ENCODE measurements at regions not wholly inside any gene's neighbourhood (a gene's known extent, or its start where the extent isn't known, plus 50 kb on each side); places are given as distances from the start of the nearest gene placed in this dataset. TPM values are rescaled to one million over a fixed set of nuclear protein-coding genes. Genes with fewer than 3 reads are reported as not detected.
"Not testable (repeated sequence)": the region's sequence is repeated elsewhere in the genome, so short reads cannot be mapped to it uniquely, and the experiment has no call there.

GRCh38 chr19:23470873-23471545 lies 75.7 kb upstream of the ZNF91 start:
- Histone ChIP-seq H3K9me3 (ENCODE audit: control insufficient read depth in 4 of 4, low read length in 3 of 4) (peaks cover 4 to 16% (median 13%) of the 10 kb centered on the region in 4 donors), H3K4me3 (ENCODE audit: low read depth in 1 of 3, low read length in 3 of 3) (no peak overlapping the region), H3K36me3 (ENCODE audit: control insufficient read depth in 4 of 4, insufficient read depth in 3 of 4, low read depth in 1 of 4, low read length in 3 of 4) (no peaks in the 10 kb centered on the region), H3K27ac (ENCODE audit: low read depth in 1 of 2, low read length in 2 of 2) (no peak overlapping the region), H3K27me3 (ENCODE audit: control insufficient read depth in 4 of 4, insufficient read depth in 4 of 4, low read length in 3 of 4) (peaks cover 0 to 4% (median 0%) of the 10 kb centered on the region in 4 donors), H3K4me1 (ENCODE audit: control insufficient read depth in 4 of 4, insufficient read depth in 4 of 4, low read length in 3 of 4) (no peaks in the 10 kb centered on the region), H3K9ac (ENCODE audit: low read depth in 1 of 2, low read length in 2 of 2) (no peak overlapping the region)
- WGBS: 13% methylated on average over 48 of the region's 48 CpGs
- TF ChIP-seq RXRA (IDR thresholded peaks at IDR 0.05) (no peak), HNF4G (IDR thresholded peaks at IDR 0.05) (no peak), GABPA (IDR thresholded peaks at IDR 0.05 in 1 of 2, conservative IDR thresholded peaks at IDR 0.05 in 1 of 2) (no peak)
- no peak for DNase-seq (ENCODE audit: low spot score)

GRCh38 chr19:23464349-23464748 lies 69.1 kb upstream of the ZNF91 start:
- 90% methylated on average over 2 of the region's 2 CpGs for WGBS
- not testable (repeated sequence) for H3K4me3 ChIP-seq (ENCODE audit: low read depth in 1 of 3, low read length in 3 of 3); H3K4me1 ChIP-seq (ENCODE audit: control insufficient read depth in 4 of 4, insufficient read depth in 4 of 4, low read length in 3 of 4); H3K27ac ChIP-seq (ENCODE audit: low read depth in 1 of 2, low read length in 2 of 2); DNase-seq (ENCODE audit: low spot score); H3K9ac ChIP-seq (ENCODE audit: low read depth in 1 of 2, low read length in 2 of 2); H3K27me3 ChIP-seq (ENCODE audit: control insufficient read depth in 4 of 4, insufficient read depth in 4 of 4, low read length in 3 of 4); H3K36me3 ChIP-seq (ENCODE audit: control insufficient read depth in 4 of 4, insufficient read depth in 3 of 4, low read depth in 1 of 4, low read length in 3 of 4)
- peaks cover 0 to 13% (median 1%) of the 10 kb centered on the region in 4 donors for H3K9me3 ChIP-seq (ENCODE audit: control insufficient read depth in 4 of 4, low read length in 3 of 4)

GRCh38 chr19:23461120-23461519 lies 65.8 kb upstream of the ZNF91 start:
- no peaks in the 10 kb centered on the region for H3K36me3 ChIP-seq (ENCODE audit: control insufficient read depth in 4 of 4, insufficient read depth in 3 of 4, low read depth in 1 of 4, low read length in 3 of 4)
- H3K9me3 ChIP-seq (ENCODE audit: control insufficient read depth in 4 of 4, low read length in 3 of 4): peaks cover 0 to 11% (median 3%) of the 10 kb centered on the region in 4 donors
- no peak overlapping the region for H3K4me3 ChIP-seq (ENCODE audit: low read depth in 1 of 3, low read length in 3 of 3)
- no peak overlapping the region for H3K27ac ChIP-seq (ENCODE audit: low read depth in 1 of 2, low read length in 2 of 2)
- no peak for DNase-seq (ENCODE audit: low spot score)
- WGBS: 37% methylated on average over 2 of the region's 2 CpGs
- H3K27me3 ChIP-seq (ENCODE audit: control insufficient read depth in 4 of 4, insufficient read depth in 4 of 4, low read length in 3 of 4): no peaks in the 10 kb centered on the region
- H3K4me1 ChIP-seq (ENCODE audit: control insufficient read depth in 4 of 4, insufficient read depth in 4 of 4, low read length in 3 of 4): no peaks in the 10 kb centered on the region
- H3K9ac ChIP-seq (ENCODE audit: low read depth in 1 of 2, low read length in 2 of 2): no peak overlapping the region
- TF ChIP-seq TAF1 (conservative IDR thresholded peaks at IDR 0.05): no peak

- DNase-seq (ENCODE audit: low spot score): no peak
- H3K9me3 ChIP-seq (ENCODE audit: control insufficient read depth in 4 of 4, low read length in 3 of 4): peaks cover 0 to 8% (median 3%) of the 10 kb centered on the region in 4 donors
- no peak overlapping the region for H3K9ac ChIP-seq (ENCODE audit: low read depth in 1 of 2, low read length in 2 of 2)
- no peak overlapping the region for H3K27ac ChIP-seq (ENCODE audit: low read depth in 1 of 2, low read length in 2 of 2)
- no peaks in the 10 kb centered on the region for H3K36me3 ChIP-seq (ENCODE audit: control insufficient read depth in 4 of 4, insufficient read depth in 3 of 4, low read depth in 1 of 4, low read length in 3 of 4)
- H3K4me3 ChIP-seq (ENCODE audit: low read depth in 1 of 3, low read length in 3 of 3): no peak overlapping the region
- no peaks in the 10 kb centered on the region for H3K27me3 ChIP-seq (ENCODE audit: control insufficient read depth in 4 of 4, insufficient read depth in 4 of 4, low read length in 3 of 4)
- 71% methylated on average over 3 of the region's 3 CpGs for WGBS
- no peaks in the 10 kb centered on the region for H3K4me1 ChIP-seq (ENCODE audit: control insufficient read depth in 4 of 4, insufficient read depth in 4 of 4, low read length in 3 of 4)
- TF ChIP-seq ZBTB33 (IDR thresholded peaks at IDR 0.05) (no peak), JUND (IDR thresholded peaks at IDR 0.05) (no peak), YY1 (IDR thresholded peaks at IDR 0.05) (no peak), TAF1 (conservative IDR thresholded peaks at IDR 0.05) (no peak), MAX (IDR thresholded peaks at IDR 0.05) (no peak)
Observed at GRCh38 chr19:23460656-23461055, 65.4 kb upstream of the ZNF91 start.

Small RNA genes lying in the stretch of these regions (small RNA-seq; reads per million reads assigned to genes)
- not detected for gene RPS27P29

All from liver (tissue), 8 donors.